ENCODE measurements at regions not wholly inside any gene's neighbourhood (a gene's known extent, or its start where the extent isn't known, plus 50 kb on each side); places are given as distances from the start of the nearest gene placed in this dataset.

- Histone ChIP-seq H3K9ac (replicated peaks in 1 of 4; ENCODE audit: extremely low read depth in 1 of 4, low read depth in 3 of 4, low read length in 3 of 4) (no peak overlapping the region), H3K18ac (ENCODE audit: extremely low read depth, low read length) (no peak overlapping the region), H4K91ac (replicated peaks; ENCODE audit: insufficient read length, low read length) (no peak overlapping the region), H3K23me2 (ENCODE audit: low read depth, low read length) (no peaks in the 10 kb centered on the region), H3K27me3 (replicated peaks in 1 of 4; ENCODE audit: control insufficient read depth in 3 of 4, extremely low read depth in 1 of 4, insufficient read depth in 3 of 4, low read length in 3 of 4) (no peaks in the 10 kb centered on the region), H3K36me3 (ENCODE audit: control insufficient read depth in 2 of 4, insufficient read depth in 4 of 4, low read length in 3 of 4) (no peaks in the 10 kb centered on the region), H4K20me1 (replicated peaks in 1 of 2; ENCODE audit: control insufficient read depth in 1 of 2, insufficient read depth in 2 of 2, low read length in 2 of 2) (no peaks in the 10 kb centered on the region), H3K79me2 (ENCODE audit: control insufficient read depth in 1 of 2, insufficient read depth in 2 of 2, low read length in 2 of 2) (no peaks in the 10 kb centered on the region), H3K4ac (replicated peaks; ENCODE audit: insufficient read length, low read depth, low read length) (no peak overlapping the region), H2BK20ac (ENCODE audit: low read length) (no peak overlapping the region), H4K5ac (ENCODE audit: insufficient read length, low read depth, low read length) (no peak overlapping the region), H3K79me1 (ENCODE audit: low read depth, low read length) (no peaks in the 10 kb centered on the region), H3K27ac (ENCODE audit: low read depth, low read length) (no peak overlapping the region), H3K14ac (ENCODE audit: insufficient read length) (no peak overlapping the region), H2AK5ac (ENCODE audit: low read depth, low read length) (no peak overlapping the region), H3K56ac (replicated peaks; ENCODE audit: insufficient read length, low read depth, low read length) (no peak overlapping the region), H2BK15ac (ENCODE audit: low read length) (no peak overlapping the region), H3K23ac (ENCODE audit: insufficient read length) (no peak overlapping the region), H2BK120ac (replicated peaks; ENCODE audit: low read depth, low read length) (no peak overlapping the region), H2BK5ac (ENCODE audit: low read depth, low read length) (no peak overlapping the region), H3K4me1 (replicated peaks in 1 of 4; ENCODE audit: control insufficient read depth in 3 of 4, insufficient read depth in 4 of 4, low read length in 3 of 4) (no peaks in the 10 kb centered on the region; a peak in 1 of 7 replicates), H4K8ac (ENCODE audit: extremely low read depth, insufficient read depth, low read length) (no peak overlapping the region), H3K4me3 (ENCODE audit: extremely low read depth in 1 of 4, insufficient read depth in 2 of 4, low read depth in 3 of 4, low read length in 4 of 4) (no peak overlapping the region), H2BK12ac (ENCODE audit: low read depth, low read length) (no peak overlapping the region), H2AFZ (ENCODE audit: low read length) (no peak overlapping the region), H3K4me2 (ENCODE audit: insufficient read depth in 1 of 2, low read depth in 2 of 2, low read length in 2 of 2) (no peak overlapping the region), H3K9me3 (ENCODE audit: insufficient read depth in 2 of 2, low read depth in 1 of 2, low read length in 1 of 2) (no peaks in the 10 kb centered on the region)
- no peak for DNase-seq (ENCODE audit: low read depth in 1 of 2, low spot score in 2 of 2)
- ChIA-PET POLR2A (ENCODE audit: partially characterized antibody) (no interaction called here), CTCF (ENCODE audit: partially characterized antibody) (interaction anchor here (1.4 kb wide), 1 partner anchor 9 kb away, joined by 3 read pairs; no protein-coding TSS in a partner anchor)
- FAIRE-seq: no peak
- 90% methylated on average over 9 of the region's 9 CpGs; no CpG with 5 or more reads in 1 of the 2 experiments for WGBS, 2 experiments (ENCODE audit: extremely low coverage in 1 of 2, insufficient coverage in 1 of 2, insufficient read length in 1 of 2, insufficient replicate concordance in 2 of 2, low coverage in 1 of 2, low lambda C conversion rate in 2 of 2, missing lambda C conversion rate in 1 of 2)
- TF ChIP-seq ATF2 (IDR thresholded peaks at IDR 0.05; ENCODE audit: low read length): no peak
- no peak for TF ChIP-seq PHF8 (conservative IDR thresholded peaks at IDR 0.05; ENCODE audit: low read depth, low read length)
- no peak for TF ChIP-seq CEBPB (IDR thresholded peaks at IDR 0.05; ENCODE audit: low read depth, low read length)
- TF ChIP-seq TBP (IDR thresholded peaks at IDR 0.05; ENCODE audit: low read depth, low read length): no peak
- TF ChIP-seq HDAC2 (IDR thresholded peaks at IDR 0.05; ENCODE audit: borderline replicate concordance in 1 of 2, low read depth in 2 of 2, low read length in 2 of 2): no peak
- no peak for TF ChIP-seq SP1 (IDR thresholded peaks at IDR 0.05; ENCODE audit: low read depth, low read length)
- no peak for TF ChIP-seq FOSL1 (IDR thresholded peaks at IDR 0.05; ENCODE audit: insufficient read depth, low read depth, low read length)
- TF ChIP-seq JUND (IDR thresholded peaks at IDR 0.05; ENCODE audit: low read length): no peak
- TF ChIP-seq JUN (IDR thresholded peaks at IDR 0.05; ENCODE audit: low read depth, low read length): no peak
- TF ChIP-seq SP4 (IDR thresholded peaks at IDR 0.05; ENCODE audit: low read length): no peak
- TF ChIP-seq GTF2F1 (IDR thresholded peaks at IDR 0.05; ENCODE audit: borderline replicate concordance, low read depth, low read length): no peak
- TF ChIP-seq POLR2AphosphoS5 (IDR thresholded peaks at IDR 0.05; ENCODE audit: low read depth, low read length): no peak
- no peak for TF ChIP-seq CREB1 (IDR thresholded peaks at IDR 0.05)
Observed at GRCh38 chr14:94960285-94961001, 190.5 kb upstream of the GSC start.

All from H1 (cell line).